Middle frontal gyrus (tissue), 1 donor: ENCODE measurements at regions not wholly inside any gene's neighbourhood (a gene's known extent, or its start where the extent isn't known, plus 50 kb on each side); places are given as distances from the start of the nearest gene placed in this dataset.

ENCODE experiments used
- DNase-seq: peaks from one replicate; pipeline ENCODE4 v3.0.0-alpha.2; 2015; ENCODE audit warnings: low spot score; ENCODE audit errors: extremely low spot score

- no peak for DNase-seq
Observed at GRCh38 chr18:47342566-47342965, 91.1 kb upstream of the SKOR2 start.

GRCh38 chr18:47341678-47342077 is 90.2 kb upstream of the SKOR2 start:
- no peak for DNase-seq

GRCh38 chr18:47334966-47335365 is 83.5 kb upstream of the SKOR2 start:
- no peak for DNase-seq

- DNase-seq, result no peak
Observed at GRCh38 chr18:47333926-47334635, 82.6 kb upstream of the SKOR2 start.

- DNase-seq, result no peak
Observed at GRCh38 chr18:47331641-47332040, 80.2 kb upstream of the SKOR2 start.

GRCh38 chr18:47331026-47331425 is 79.6 kb upstream of the SKOR2 start:
- no peak for DNase-seq

- DNase-seq, result no peak
Observed at GRCh38 chr18:47323158-47323557, 71.7 kb upstream of the SKOR2 start.

- no peak for DNase-seq
Observed at GRCh38 chr18:47321815-47322214, 70.4 kb upstream of the SKOR2 start.

GRCh38 chr18:47317824-47318508 is 66.5 kb upstream of the SKOR2 start:
- DNase-seq, result no peak

GRCh38 chr18:47316924-47317323 is 65.5 kb upstream of the SKOR2 start:
- no peak for DNase-seq

- no peak for DNase-seq
Observed at GRCh38 chr18:47313901-47314300, 62.4 kb upstream of the SKOR2 start.

- no peak for DNase-seq
Observed at GRCh38 chr18:47311585-47311984, 60.1 kb upstream of the SKOR2 start.
